PC-9 (cell line): ENCODE measurements at regions not wholly inside any gene's neighbourhood (a gene's known extent, or its start where the extent isn't known, plus 50 kb on each side); places are given as distances from the start of the nearest gene placed in this dataset.

Experiments used
- BruUV-seq: library from RNA; stranded (reverse); fragments of 400-500 nt; replicated peaks from 2 replicates; lab custom pipeline; 2021; lab: Mats Ljungman, UMichigan
- CTCF ChIA-PET: fragments of 300-600 bp; sonication (Branson Sonifier 250); formaldehyde crosslinking; loops from one replicate; lab custom pipeline; 2022; ENCODE audit warnings: antibody characterized with exemption; lab: Charles Lee
- POLR2A ChIA-PET: fragments of 300-600 bp; sonication (Branson Sonifier 250); formaldehyde crosslinking; loops from one replicate; lab custom pipeline; 2022; ENCODE audit warnings: antibody characterized with exemption; ENCODE audit not compliant: unreplicated experiment; lab: Charles Lee
- DNase-seq, 2 experiments: peaks; one replicate each; pipeline versions ENCODE4 v3.0.0 to v3.0.0-alpha.2; 2015 to 2022; ENCODE audit warnings: mixed read lengths in 1 of 2
- H2AFZ ChIP-seq: fragments of 200-600 bp; sonication (generic); 2 replicates; pipeline ENCODE4 v1.8.1; 2017; ENCODE audit warnings: antibody characterized with exemption
- H3F3A ChIP-seq: fragments of 200-600 bp; sonication (generic); 2 replicates; pipeline ENCODE4 v1.8.1; 2017; ENCODE audit warnings: antibody characterized with exemption, mild to moderate bottlenecking, low read depth; ENCODE audit not compliant: insufficient read depth
- H3K27ac ChIP-seq: fragments of 200-600 bp; sonication (generic); 2 replicates; pipeline ENCODE4 v1.6.1; 2016; ENCODE audit warnings: mixed run types
- H3K27me3 ChIP-seq: fragments of 200-600 bp; sonication (generic); 2 replicates; pipeline ENCODE4 v1.6.1; 2016; ENCODE audit warnings: low read depth, mixed run types; ENCODE audit not compliant: insufficient read depth
- H3K36me3 ChIP-seq: fragments of 200-600 bp; sonication (generic); 2 replicates; pipeline ENCODE4 v1.6.1; 2016; ENCODE audit warnings: low read depth, mixed run types
- H3K4me1 ChIP-seq: fragments of 200-600 bp; sonication (generic); replicated peaks from 2 replicates; pipeline ENCODE4 v1.6.1; 2016; ENCODE audit warnings: mixed run types; ENCODE audit not compliant: insufficient read depth
- H3K4me2 ChIP-seq: fragments of 200-600 bp; sonication (generic); 2 replicates; pipeline ENCODE4 v1.6.1; 2017; ENCODE audit warnings: mixed run types
- H3K4me3 ChIP-seq: fragments of 200-600 bp; sonication (generic); 2 replicates; pipeline ENCODE4 v1.6.1; 2016; ENCODE audit warnings: mixed run types
- H3K79me2 ChIP-seq: fragments of 200-600 bp; sonication (generic); 2 replicates; pipeline ENCODE4 v1.6.1; 2017; ENCODE audit warnings: low read depth, mixed run types
- H3K9me2 ChIP-seq: fragments of 200-600 bp; sonication (generic); 2 replicates; pipeline ENCODE4 v1.8.1; 2017; ENCODE audit warnings: mild to moderate bottlenecking; ENCODE audit not compliant: insufficient read depth
- H3K9me3 ChIP-seq: fragments of 200-600 bp; sonication (generic); 2 replicates; pipeline ENCODE4 v1.8.1; 2016; ENCODE audit warnings: low read depth; ENCODE audit not compliant: insufficient read depth
- H4K20me1 ChIP-seq: fragments of 200-600 bp; sonication (generic); 2 replicates; pipeline ENCODE4 v1.8.1; 2017; ENCODE audit not compliant: insufficient read depth
- EZH2 ChIP-seq: fragments of 200-600 bp; sonication (generic); IDR thresholded peaks from 2 replicates; pipeline ENCODE4 v1.8.0; 2017; ENCODE audit warnings: antibody characterized with exemption, low read depth
- intact Hi-C: fragments of 100-400 bp; cut with micrococcal nuclease; formaldehyde crosslinking; loops from one replicate; pipeline ENCODE4 v1.10.0; 2022; ENCODE audit not compliant: unreplicated experiment
- TF ChIP-seq, protein P1 (sequence below): fragments of 200-600 bp; sonication (generic); conservative IDR thresholded peaks from 2 replicates; pipeline ENCODE4 v1.6.1; 2017; ENCODE audit warnings: mixed run types, antibody characterized with exemption, mild to moderate bottlenecking, moderate library complexity

DNA sequence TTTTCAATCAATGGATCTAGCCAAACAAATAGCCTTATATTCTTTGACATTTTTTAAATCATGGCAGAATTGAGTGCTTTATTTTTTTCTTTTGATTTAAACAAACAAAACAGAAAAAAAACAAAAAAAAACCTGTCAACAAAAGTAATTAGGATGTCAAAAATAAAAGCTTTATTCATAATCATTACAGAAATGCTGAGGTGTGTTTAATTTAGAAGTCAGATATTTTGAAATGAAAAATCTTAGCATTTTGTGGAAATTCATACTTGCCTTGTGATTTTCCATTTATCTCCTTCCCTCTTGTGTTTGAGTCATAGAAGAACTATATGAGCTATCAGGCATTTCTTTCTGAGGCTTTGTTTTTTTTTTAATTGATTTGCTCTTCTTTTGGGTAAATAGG lies 387.0 kb upstream of the STXBP6 start:
- intact Hi-C loops = no loop called here
- H3K4me1 ChIP-seq = no peaks in the 10 kb centered on the region
- H3K4me2 ChIP-seq = no peak overlapping the region
- TF ChIP-seq EZH2 = no peak
- TF ChIP-seq, protein P1, sequence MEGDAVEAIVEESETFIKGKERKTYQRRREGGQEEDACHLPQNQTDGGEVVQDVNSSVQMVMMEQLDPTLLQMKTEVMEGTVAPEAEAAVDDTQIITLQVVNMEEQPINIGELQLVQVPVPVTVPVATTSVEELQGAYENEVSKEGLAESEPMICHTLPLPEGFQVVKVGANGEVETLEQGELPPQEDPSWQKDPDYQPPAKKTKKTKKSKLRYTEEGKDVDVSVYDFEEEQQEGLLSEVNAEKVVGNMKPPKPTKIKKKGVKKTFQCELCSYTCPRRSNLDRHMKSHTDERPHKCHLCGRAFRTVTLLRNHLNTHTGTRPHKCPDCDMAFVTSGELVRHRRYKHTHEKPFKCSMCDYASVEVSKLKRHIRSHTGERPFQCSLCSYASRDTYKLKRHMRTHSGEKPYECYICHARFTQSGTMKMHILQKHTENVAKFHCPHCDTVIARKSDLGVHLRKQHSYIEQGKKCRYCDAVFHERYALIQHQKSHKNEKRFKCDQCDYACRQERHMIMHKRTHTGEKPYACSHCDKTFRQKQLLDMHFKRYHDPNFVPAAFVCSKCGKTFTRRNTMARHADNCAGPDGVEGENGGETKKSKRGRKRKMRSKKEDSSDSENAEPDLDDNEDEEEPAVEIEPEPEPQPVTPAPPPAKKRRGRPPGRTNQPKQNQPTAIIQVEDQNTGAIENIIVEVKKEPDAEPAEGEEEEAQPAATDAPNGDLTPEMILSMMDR = no peak
- no peaks in the 10 kb centered on the region for H3K9me3 ChIP-seq
- no peaks in the 10 kb centered on the region for H4K20me1 ChIP-seq
- no peaks in the 10 kb centered on the region for H3K79me2 ChIP-seq
- no TSS peak for BruUV-seq
- no peaks in the 10 kb centered on the region for H3F3A ChIP-seq
- no peaks in the 10 kb centered on the region for H3K36me3 ChIP-seq
- CTCF ChIA-PET = no interaction called here
- no peak overlapping the region for H3K4me3 ChIP-seq
- H2AFZ ChIP-seq = no peak overlapping the region
- no peak overlapping the region for H3K27ac ChIP-seq
- POLR2A ChIA-PET = no interaction called here
- H3K27me3 ChIP-seq = no peaks in the 10 kb centered on the region
- no peak for DNase-seq
- H3K9me2 ChIP-seq = no peaks in the 10 kb centered on the region

- no peaks in the 10 kb centered on the region for H3K9me3 ChIP-seq
- H2AFZ ChIP-seq = no peak overlapping the region
- H3K4me2 ChIP-seq = no peak overlapping the region
- H3F3A ChIP-seq = no peaks in the 10 kb centered on the region
- H3K36me3 ChIP-seq = no peaks in the 10 kb centered on the region
- H3K79me2 ChIP-seq = no peaks in the 10 kb centered on the region
- no peaks in the 10 kb centered on the region for H3K4me1 ChIP-seq
- no peak for TF ChIP-seq EZH2
- TF ChIP-seq, protein P1 = no peak
- no peaks in the 10 kb centered on the region for H3K27me3 ChIP-seq
- no peak overlapping the region for H3K27ac ChIP-seq
- no peak overlapping the region for H3K4me3 ChIP-seq
- no peaks in the 10 kb centered on the region for H4K20me1 ChIP-seq
- no TSS peak for BruUV-seq
- ChIA-PET POLR2A (no interaction called here), CTCF (no interaction called here)
- no peak for DNase-seq
- intact Hi-C loops = no loop called here
- no peaks in the 10 kb centered on the region for H3K9me2 ChIP-seq
These were observed 386.4 kb upstream of the STXBP6 start for GRCh38 chr14:25436288-25436875.

- Histone ChIP-seq H3K27me3 (no peaks in the 10 kb centered on the region), H3K4me1 (no peaks in the 10 kb centered on the region), H3K4me3 (no peak overlapping the region), H3K9me2 (no peaks in the 10 kb centered on the region), H4K20me1 (no peaks in the 10 kb centered on the region), H3K4me2 (no peak overlapping the region), H3K36me3 (no peaks in the 10 kb centered on the region), H3F3A (no peaks in the 10 kb centered on the region), H2AFZ (no peak overlapping the region), H3K27ac (no peak overlapping the region), H3K79me2 (no peaks in the 10 kb centered on the region), H3K9me3 (no peaks in the 10 kb centered on the region)
- intact Hi-C loops = no loop called here
- POLR2A ChIA-PET = no interaction called here
- CTCF ChIA-PET = no interaction called here
- TF ChIP-seq EZH2 = no peak
- TF ChIP-seq, protein P1 = peak; percentile 49
- no peak for DNase-seq
- BruUV-seq = no TSS peak
These were observed 381.5 kb upstream of the STXBP6 start for GRCh38 chr14:25431211-25432076.
